IMR-90 (cell line): ENCODE measurements at regions not wholly inside any gene's neighbourhood (a gene's known extent, or its start where the extent isn't known, plus 50 kb on each side); places are given as distances from the start of the nearest gene placed in this dataset.

Source experiments
- ATAC-seq: fragments of 200-7000 bp; cut with Tn5 transposase; 2 replicates; pipeline ENCODE4 v1.9.1; 2020; ENCODE audit warnings: low read depth, mild to moderate bottlenecking, moderate library complexity
- BruUV-seq: library from RNA; stranded (reverse); fragments of 400-500 nt; replicated peaks from 2 replicates; lab custom pipeline; 2021; lab: Mats Ljungman, UMichigan
- CTCF ChIA-PET: fragments of 300-600 bp; formaldehyde crosslinking; extraction: SDS; loops from one replicate; lab custom pipeline; 2021; ENCODE audit warnings: antibody characterized with exemption; lab: Yijun Ruan, JAX
- POLR2A ChIA-PET: fragments of 300-600 bp; sonication (Branson Sonifier 250); formaldehyde crosslinking; loops from one replicate; lab custom pipeline; 2022; ENCODE audit warnings: antibody characterized with exemption; ENCODE audit not compliant: unreplicated experiment; lab: Charles Lee
- DNase-seq: peaks from one replicate; pipeline ENCODE4 v3.0.0; 2013
- H2AFZ ChIP-seq: replicated peaks from 2 replicates; pipeline ENCODE3; 2013; ENCODE audit warnings: low read length, mild to moderate bottlenecking; ENCODE audit not compliant: poor library complexity
- H2AK5ac ChIP-seq: 2 replicates; pipeline ENCODE4 v1.6.1; 2013; ENCODE audit warnings: low read depth, low read length, inconsistent platforms
- H2AK9ac ChIP-seq: replicated peaks from 2 replicates; pipeline ENCODE3; 2013; ENCODE audit warnings: mild to moderate bottlenecking, low read depth, low read length, moderate library complexity; ENCODE audit not compliant: poor library complexity
- H2BK120ac ChIP-seq: 2 replicates; pipeline ENCODE4 v1.6.1; 2013; ENCODE audit warnings: low read depth, low read length, inconsistent platforms
- H2BK15ac ChIP-seq: 3 replicates; pipeline ENCODE4 v1.6.1; 2013; ENCODE audit warnings: low read depth, low read length, inconsistent platforms
- H2BK20ac ChIP-seq: 2 replicates; pipeline ENCODE4 v1.6.1; 2013; ENCODE audit warnings: low read depth, mild to moderate bottlenecking, inconsistent platforms, low read length, moderate library complexity
- H2BK5ac ChIP-seq: 2 replicates; pipeline ENCODE4 v1.6.1; 2013; ENCODE audit warnings: mild to moderate bottlenecking, low read depth, low read length, inconsistent platforms; ENCODE audit not compliant: poor library complexity, severe bottlenecking
- H3K14ac ChIP-seq: replicated peaks from 2 replicates; pipeline ENCODE4 v1.6.1; 2013; ENCODE audit warnings: low read depth, low read length, inconsistent platforms
- H3K18ac ChIP-seq: 2 replicates; pipeline ENCODE4 v1.6.1; 2013; ENCODE audit warnings: low read depth, low read length, control low read depth
- H3K23ac ChIP-seq: 2 replicates; pipeline ENCODE4 v1.6.1; 2013; ENCODE audit warnings: low read depth, low read length, inconsistent platforms
- H3K27ac ChIP-seq: 2 replicates; pipeline ENCODE4 v1.5.1; 2013; ENCODE audit warnings: mild to moderate bottlenecking, control low read depth, low read length; ENCODE audit not compliant: insufficient read depth
- H3K27me3 ChIP-seq: 2 replicates; pipeline ENCODE4 v1.6.1; 2013; ENCODE audit warnings: low read length; ENCODE audit not compliant: control insufficient read depth, insufficient read depth
- H3K36me3 ChIP-seq: 2 replicates; pipeline ENCODE4 v1.6.1; 2013; ENCODE audit warnings: low read length, mixed read lengths; ENCODE audit not compliant: control insufficient read depth, insufficient read depth
- H3K4ac ChIP-seq: 2 replicates; pipeline ENCODE4 v1.6.1; 2013; ENCODE audit warnings: low read depth, low read length, inconsistent platforms
- H3K4me1 ChIP-seq: 2 replicates; pipeline ENCODE4 v1.6.1; 2013; ENCODE audit warnings: low read length, mixed read lengths; ENCODE audit not compliant: control insufficient read depth, insufficient read depth
- H3K4me2 ChIP-seq: 2 replicates; pipeline ENCODE4 v1.6.1; 2013; ENCODE audit warnings: low read depth, mild to moderate bottlenecking, control low read depth, low read length, moderate library complexity
- H3K4me3 ChIP-seq: 2 replicates; pipeline ENCODE4 v1.5.1; 2013; ENCODE audit warnings: low read depth, mild to moderate bottlenecking, control low read depth, low read length, moderate library complexity; ENCODE audit not compliant: insufficient read depth
- H3K56ac ChIP-seq: 2 replicates; pipeline ENCODE4 v1.6.1; 2013; ENCODE audit warnings: low read length, inconsistent platforms; ENCODE audit not compliant: insufficient read depth; ENCODE audit errors: extremely low read depth
- H3K79me1 ChIP-seq, 2 experiments: 2 replicates each; pipeline ENCODE4 v1.6.1; 2013; ENCODE audit warnings: low read length in 2 of 2, inconsistent platforms in 1 of 2, low read depth in 1 of 2
- H3K9ac ChIP-seq: 2 replicates; pipeline ENCODE4 v1.6.1; 2013; ENCODE audit warnings: low read depth, low read length, control low read depth
- H3K9me1 ChIP-seq: 2 replicates; pipeline ENCODE4 v1.6.1; 2013; ENCODE audit warnings: low read length, inconsistent platforms; ENCODE audit not compliant: insufficient read depth
- H3K9me3 ChIP-seq: 2 replicates; pipeline ENCODE4 v1.6.1; 2013; ENCODE audit warnings: low read length; ENCODE audit not compliant: control insufficient read depth, insufficient read depth
- H4K20me1 ChIP-seq: 2 replicates; pipeline ENCODE4 v1.6.1; 2013; ENCODE audit warnings: low read length, inconsistent platforms; ENCODE audit not compliant: insufficient read depth
- H4K5ac ChIP-seq: 2 replicates; pipeline ENCODE4 v1.6.1; 2013; ENCODE audit warnings: mild to moderate bottlenecking, low read depth, low read length, control low read depth
- H4K8ac ChIP-seq, 2 experiments: 2 replicates each; pipeline ENCODE4 v1.6.1; 2013; ENCODE audit warnings: low read depth in 2 of 2, low read length in 2 of 2, control low read depth in 1 of 2, inconsistent platforms in 1 of 2
- H4K91ac ChIP-seq: 2 replicates; pipeline ENCODE4 v1.6.1; 2013; ENCODE audit warnings: low read depth, low read length, inconsistent platforms; ENCODE audit not compliant: insufficient read depth
- ELK1 ChIP-seq: fragments of 150-350 bp; IDR thresholded peaks from 2 replicates; pipeline ENCODE4 v1.6.1; 2016; ENCODE audit warnings: low read depth, mild to moderate bottlenecking, low read length, moderate library complexity, borderline replicate concordance
- RAD21 ChIP-seq: IDR thresholded peaks from 2 replicates; pipeline ENCODE4 v1.6.1; 2012; ENCODE audit warnings: low read length, improper control_type of control experiment
- WGBS, 2 experiments: methylation state at CpG; one replicate each; pipeline versions ENCODE4 v1.1.5 to v1.1.7; 2013; ENCODE audit warnings: missing lambda C conversion rate in 2 of 2; ENCODE audit not compliant: insufficient read length in 1 of 2; ENCODE audit errors: extremely low coverage in 2 of 2; 5-methylcytosine and 5-hydroxymethylcytosine counted together
- dilution Hi-C: fragments of 300-500 bp; cut with HindIII; formaldehyde crosslinking; loops from one replicate; pipeline ENCODE4 v1.14.3; 2018; ENCODE audit warnings: low sequenced_read_pairs; ENCODE audit not compliant: unreplicated experiment
- in situ Hi-C: fragments of 300-500 bp; cut with MboI; formaldehyde crosslinking; loops from 3 replicates; pipeline ENCODE4 v1.14.3; 2019; ENCODE audit warnings: low sequenced_read_pairs, inconsistent platforms, mixed read lengths
- intact Hi-C: fragments of 100-400 bp; cut with micrococcal nuclease; formaldehyde crosslinking; loops from 2 replicates; pipeline ENCODE4 v1.10.0; 2022

DNA sequence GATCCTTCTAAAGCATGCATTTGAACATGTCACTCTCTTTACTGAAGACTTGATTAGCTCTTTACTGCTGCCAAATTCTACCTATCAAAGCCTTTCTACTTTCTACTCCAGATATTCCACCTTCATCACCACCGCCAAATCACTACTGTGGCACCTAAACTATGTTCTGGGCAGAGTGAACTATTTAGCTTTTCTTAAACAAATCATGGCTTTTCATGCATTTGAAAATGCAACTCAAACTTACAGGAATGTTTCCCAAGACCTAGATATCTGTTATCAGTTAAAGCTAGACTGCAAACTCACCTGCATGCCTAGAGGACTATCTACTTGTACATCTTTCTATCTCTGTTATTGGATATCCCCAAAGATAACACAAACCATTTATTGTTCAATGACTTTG lies 109.3 kb downstream of the MAFB start:
- no peak overlapping the region for H3K4me2 ChIP-seq
- H3K9me3 ChIP-seq: no peaks in the 10 kb centered on the region
- H3K4me1 ChIP-seq: no peaks in the 10 kb centered on the region
- no peak overlapping the region for H3K27ac ChIP-seq
- no peak overlapping the region for H3K4ac ChIP-seq
- no peak overlapping the region for H2BK5ac ChIP-seq
- no peak overlapping the region for H3K23ac ChIP-seq
- no peak overlapping the region for H3K18ac ChIP-seq
- H3K79me1 ChIP-seq: no peaks in the 10 kb centered on the region
- H3K27me3 ChIP-seq: no peaks in the 10 kb centered on the region; the same call in 1 of the 2 replicates
- no peak overlapping the region for H3K14ac ChIP-seq
- H3K4me3 ChIP-seq: no peak overlapping the region
- no peak overlapping the region for H2BK120ac ChIP-seq
- H2AK5ac ChIP-seq: no peak overlapping the region
- no peaks in the 10 kb centered on the region for H3K36me3 ChIP-seq
- H4K8ac ChIP-seq: no peak overlapping the region
- BruUV-seq: no TSS peak
- ChIA-PET CTCF (no interaction called here), POLR2A (interaction anchor here (0.6 kb wide), 1 partner anchor 13 kb away, joined by 4 read pairs; no protein-coding TSS in a partner anchor)
- in situ Hi-C loops (no loop called here), intact Hi-C loops (no loop called here), dilution Hi-C loops (no loop called here)
- no peak overlapping the region for H4K91ac ChIP-seq
- no peak overlapping the region for H2AK9ac ChIP-seq
- no peak overlapping the region for H3K56ac ChIP-seq
- no peak for DNase-seq
- H3K9me1 ChIP-seq: no peaks in the 10 kb centered on the region
- H2BK20ac ChIP-seq: no peak overlapping the region
- no CpG with 5 or more reads among the region's 1 CpG for WGBS, 2 experiments
- no peak for TF ChIP-seq ELK1
- TF ChIP-seq RAD21: no peak
- H4K5ac ChIP-seq: no peak overlapping the region
- no peak for ATAC-seq
- H2BK15ac ChIP-seq: no peak overlapping the region
- no peak overlapping the region for H2AFZ ChIP-seq
- H4K20me1 ChIP-seq: no peaks in the 10 kb centered on the region
- H3K9ac ChIP-seq: no peak overlapping the region
